Lung (tissue), 11 donors: ENCODE measurements at regions not wholly inside any gene's neighbourhood (a gene's known extent, or its start where the extent isn't known, plus 50 kb on each side); places are given as distances from the start of the nearest gene placed in this dataset.

Experiments
- ATAC-seq: fragments of 200-7000 bp; cut with Tn5 transposase; one replicate; pipeline ENCODE4 v1.9.1; 2020; ENCODE audit warnings: moderate number of reproducible peaks; ENCODE audit not compliant: insufficient read depth, low FRiP score
- DNase-seq, 3 donors: peaks; one replicate each; pipeline ENCODE4 v3.0.0-alpha.2; 2013 to 2017
- H3K27ac ChIP-seq, 2 donors: one replicate each; pipeline ENCODE4 v1.5.1; 2013; ENCODE audit warnings: mild to moderate bottlenecking in 2 of 2, moderate library complexity in 2 of 2, control low read depth in 1 of 2, inconsistent platforms in 1 of 2, low read depth in 1 of 2, low read length in 1 of 2
- H3K27me3 ChIP-seq, 3 donors: one replicate each; pipeline ENCODE4 v1.5.1; 2013; ENCODE audit warnings: low read length in 2 of 3; ENCODE audit not compliant: control insufficient read depth in 3 of 3, insufficient read depth in 3 of 3
- H3K36me3 ChIP-seq, 4 donors: one replicate each; pipeline ENCODE4 v1.5.1; 2013; ENCODE audit warnings: low read length in 4 of 4, mild to moderate bottlenecking in 1 of 4, moderate library complexity in 1 of 4; ENCODE audit not compliant: control insufficient read depth in 4 of 4, insufficient read depth in 4 of 4
- H3K4me1 ChIP-seq, 5 donors: one replicate each; pipeline ENCODE4 v1.5.1; 2013; ENCODE audit warnings: low read length in 5 of 5, mild to moderate bottlenecking in 2 of 5, moderate library complexity in 1 of 5; ENCODE audit not compliant: control insufficient read depth in 5 of 5, insufficient read depth in 5 of 5
- H3K4me3 ChIP-seq: one replicate; pipeline ENCODE4 v1.5.1; 2013; ENCODE audit warnings: mild to moderate bottlenecking, control low read depth, moderate library complexity
- H3K9ac ChIP-seq, 2 donors: one replicate each; pipeline ENCODE4 v1.5.1; 2013; ENCODE audit warnings: low read length in 2 of 2, control low read depth in 1 of 2; ENCODE audit not compliant: insufficient read depth in 1 of 2
- H3K9me3 ChIP-seq, 4 donors: one replicate each; pipeline ENCODE4 v1.5.1; 2013; ENCODE audit warnings: low read length in 3 of 4, mild to moderate bottlenecking in 1 of 4, moderate library complexity in 1 of 4; ENCODE audit not compliant: control insufficient read depth in 4 of 4, insufficient read depth in 3 of 4
- CTCF ChIP-seq: IDR thresholded peaks from 2 replicates; pipeline ENCODE4 v1.5.1; 2012; ENCODE audit warnings: mild to moderate bottlenecking; ENCODE audit errors: control extremely low read depth, extremely low read depth
- WGBS, 2 donors: extraction: QIAGEN DNeasy Blood & Tissue Kit; methylation state at CpG; one replicate each; pipeline ENCODE4 v1.1.7; 2013; 5-methylcytosine and 5-hydroxymethylcytosine counted together
- donor health status: control.
- donor health status: control.
- donor health status: Bipolar disorder and iron deficiency.
- donor health status: healthy.
- donor health status: DM: yes; HTN: yes; CAD: no.

DNA sequence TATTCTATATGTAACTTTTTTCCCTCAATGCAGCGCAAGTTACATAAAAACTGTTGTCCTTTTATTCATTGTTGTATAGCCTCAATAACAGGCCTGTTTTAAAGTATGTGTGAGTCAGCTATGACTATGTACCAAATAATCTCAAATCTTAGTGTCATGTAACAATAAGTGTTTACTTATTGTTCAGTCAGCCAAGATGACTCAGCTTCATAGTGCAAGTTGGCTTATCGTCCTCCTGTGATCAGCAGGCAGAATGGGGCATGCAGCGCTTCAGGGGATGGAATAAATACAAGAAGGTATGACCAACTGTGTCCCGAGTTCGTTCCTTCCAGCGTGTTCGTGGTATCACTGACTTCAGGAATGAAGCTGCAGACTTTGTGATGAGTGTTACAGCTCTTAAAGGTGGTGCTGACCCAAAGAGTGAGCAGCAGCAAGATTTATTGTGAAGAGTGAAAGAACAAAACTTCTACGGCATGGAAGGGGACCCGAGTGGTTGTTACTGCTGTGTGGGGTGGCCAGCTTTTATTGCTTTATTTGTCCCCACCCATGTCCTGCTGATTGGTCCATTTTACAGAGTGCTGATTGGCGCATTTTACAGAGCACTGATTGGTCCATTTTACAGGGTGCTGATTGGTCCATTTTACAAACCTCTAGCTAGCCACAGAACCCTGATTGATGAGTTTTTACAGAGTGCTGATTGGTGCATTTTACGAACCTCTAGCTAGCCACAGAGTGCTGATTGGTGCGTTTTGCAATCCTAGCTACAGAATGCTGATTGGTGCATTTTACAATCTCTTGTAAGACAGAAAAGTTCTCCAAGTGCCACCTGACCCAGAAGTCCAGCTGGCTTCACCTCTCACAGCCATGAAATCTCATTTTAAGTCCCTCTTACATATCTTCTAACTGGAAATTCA, 1016.0 kb downstream of the MCTP2 start:
- DNase-seq = peak in 1 of 3 donors; percentile 13
- H3K27ac ChIP-seq = no peak overlapping the region
- WGBS, 2 donors = 80 to 88% methylated on average over 12 of the region's 12 CpGs
- TF ChIP-seq CTCF = no peak
- H3K4me1 ChIP-seq = peaks cover 0 to 2% (median 0%) of the 10 kb centered on the region in 5 donors
- H3K9ac ChIP-seq = no peak overlapping the region
- ATAC-seq = peak; percentile 47
- no peak overlapping the region for H3K4me3 ChIP-seq
- H3K36me3 ChIP-seq = no peaks in the 10 kb centered on the region
- no peaks in the 10 kb centered on the region for H3K27me3 ChIP-seq
- peaks cover 0 to 3% (median 0%) of the 10 kb centered on the region in 4 donors for H3K9me3 ChIP-seq

DNA sequence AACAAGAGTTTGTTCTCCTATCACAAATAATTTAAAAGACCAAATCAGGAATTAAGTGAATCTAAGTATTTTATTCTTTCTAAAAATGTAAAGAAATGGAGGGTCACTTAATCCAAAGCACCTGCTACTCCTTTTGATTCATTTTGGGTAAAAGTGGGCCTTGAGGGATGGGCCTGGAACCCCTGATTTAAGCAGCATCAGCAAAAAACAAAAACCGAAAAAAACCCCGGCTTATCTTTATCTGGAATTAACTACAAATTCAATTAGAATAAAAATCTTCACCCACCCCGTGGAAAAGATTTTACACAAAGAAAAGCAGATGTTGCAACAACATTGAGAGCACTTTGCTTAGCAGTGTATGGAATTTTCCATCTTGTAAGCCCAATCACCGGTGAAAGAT, 1018.2 kb downstream of the MCTP2 start:
- WGBS, 2 donors = 68 to 83% methylated on average over 4 of the region's 4 CpGs
- Histone ChIP-seq H3K27me3 (no peaks in the 10 kb centered on the region), H3K4me3 (no peak overlapping the region), H3K9me3 (peaks cover 0 to 3% (median 0%) of the 10 kb centered on the region in 4 donors), H3K9ac (no peak overlapping the region), H3K36me3 (no peaks in the 10 kb centered on the region), H3K27ac (no peak overlapping the region), H3K4me1 (peaks cover 0 to 3% (median 0%) of the 10 kb centered on the region in 5 donors)
- TF ChIP-seq CTCF = no peak
- DNase-seq = no peak
- no peak for ATAC-seq

DNA sequence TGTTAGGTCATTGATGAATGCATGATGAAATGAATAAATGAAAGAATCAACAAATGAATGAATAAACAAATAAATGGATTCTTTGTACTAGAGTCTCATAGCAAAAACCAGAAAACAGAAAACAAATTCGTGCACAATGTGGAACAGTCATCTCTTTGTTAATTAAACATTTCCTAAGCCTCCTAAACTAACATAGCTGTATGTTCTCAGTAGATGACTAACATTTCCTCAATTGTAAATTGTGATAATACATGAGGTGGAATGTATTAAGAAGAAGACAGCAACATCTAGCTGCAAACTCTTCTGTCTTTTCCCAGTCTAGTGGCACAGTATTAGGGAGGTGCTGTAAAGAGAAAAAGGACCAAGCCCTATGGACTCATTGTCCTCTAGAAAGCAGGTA, 1021.0 kb downstream of the MCTP2 start:
- WGBS, 2 donors = 47 to 58% methylated on average over 1 of the region's 1 CpG
- Histone ChIP-seq H3K9ac (no peak overlapping the region), H3K36me3 (no peaks in the 10 kb centered on the region), H3K4me3 (no peak overlapping the region), H3K9me3 (peaks cover 0 to under 1% (median 0%) of the 10 kb centered on the region in 4 donors), H3K27ac (no peak overlapping the region), H3K4me1 (peaks cover 0 to 2% (median 0%) of the 10 kb centered on the region in 5 donors), H3K27me3 (no peaks in the 10 kb centered on the region)
- no peak for ATAC-seq
- TF ChIP-seq CTCF = no peak
- DNase-seq = no peak
